ENCODE measurements at regions not wholly inside any gene's neighbourhood (a gene's known extent, or its start where the extent isn't known, plus 50 kb on each side); places are given as distances from the start of the nearest gene placed in this dataset.

- 87 to 93% (median 90%) methylated on average over 3 of the region's 3 CpGs for WGBS, 4 donors
- ATAC-seq = no peak
- no peak for DNase-seq
- intact Hi-C loops (cut with DNase I) = no loop called here
- H3K4me3 ChIP-seq = no peak overlapping the region
- H3K27me3 ChIP-seq = no peaks in the 10 kb centered on the region
- no peak for TF ChIP-seq CTCF (IDR thresholded peaks at IDR 0.05)
- TF ChIP-seq POLR2A (IDR thresholded peaks at IDR 0.05) = no peak
- H3K9me3 ChIP-seq = no peaks in the 10 kb centered on the region
- no peaks in the 10 kb centered on the region for H3K36me3 ChIP-seq
- no peaks in the 10 kb centered on the region for H3K4me1 ChIP-seq
- no peak overlapping the region for H3K27ac ChIP-seq
Observed at GRCh38 chr1:119302011-119302410, 66.6 kb upstream of the HAO2 start.

- H3K4me1 ChIP-seq = no peaks in the 10 kb centered on the region
- no peaks in the 10 kb centered on the region for H3K36me3 ChIP-seq
- no peak for ATAC-seq
- H3K4me3 ChIP-seq = no peak overlapping the region
- intact Hi-C loops (cut with DNase I) = no loop called here
- WGBS, 4 donors = 58 to 72% (median 65%) methylated on average over 3 of the region's 3 CpGs
- TF ChIP-seq POLR2A (IDR thresholded peaks at IDR 0.05) (no peak), CTCF (IDR thresholded peaks at IDR 0.05) (no peak)
- no peaks in the 10 kb centered on the region for H3K9me3 ChIP-seq
- no peak overlapping the region for H3K27ac ChIP-seq
- H3K27me3 ChIP-seq = no peaks in the 10 kb centered on the region
- no peak for DNase-seq
Observed at GRCh38 chr1:119308130-119308700, 60.4 kb upstream of the HAO2 start.

- Histone ChIP-seq H3K27ac (no peak overlapping the region), H3K4me1 (no peaks in the 10 kb centered on the region), H3K4me3 (no peak overlapping the region), H3K27me3 (no peaks in the 10 kb centered on the region), H3K36me3 (no peaks in the 10 kb centered on the region), H3K9me3 (no peaks in the 10 kb centered on the region)
- no peak for DNase-seq
- whole genome bisulfite sequencing, 4 donors = 65 to 88% (median 87%) methylated on average over 2 of the region's 2 CpGs
- TF ChIP-seq CTCF (IDR thresholded peaks at IDR 0.05) = no peak
- TF ChIP-seq POLR2A (IDR thresholded peaks at IDR 0.05) = no peak
- intact Hi-C loops (cut with DNase I) = no loop called here
- no peak for ATAC-seq
Observed at GRCh38 chr1:119308806-119309205, 59.8 kb upstream of the HAO2 start.

- no peak overlapping the region for H3K4me3 ChIP-seq
- no peaks in the 10 kb centered on the region for H3K36me3 ChIP-seq
- H3K27me3 ChIP-seq = no peaks in the 10 kb centered on the region
- ATAC-seq (no peak), DNase-seq (no peak)
- TF ChIP-seq CTCF (IDR thresholded peaks at IDR 0.05) = no peak
- TF ChIP-seq POLR2A (IDR thresholded peaks at IDR 0.05) = no peak
- WGBS, 4 donors = 41 to 56% (median 43%) methylated on average over 3 of the region's 3 CpGs
- H3K27ac ChIP-seq = no peak overlapping the region
- H3K9me3 ChIP-seq = no peaks in the 10 kb centered on the region
- intact Hi-C loops (cut with DNase I) = no loop called here
- no peaks in the 10 kb centered on the region for H3K4me1 ChIP-seq
Observed at GRCh38 chr1:119310301-119310700, 58.3 kb upstream of the HAO2 start.
